PC-3 (cell line): ENCODE measurements at regions not wholly inside any gene's neighbourhood (a gene's known extent, or its start where the extent isn't known, plus 50 kb on each side); places are given as distances from the start of the nearest gene placed in this dataset.

ENCODE experiments used
- ATAC-seq: fragments of 200-7000 bp; cut with Tn5 transposase; 2 replicates; pipeline ENCODE4 v1.9.1; 2020; ENCODE audit warnings: mild to moderate bottlenecking, moderate library complexity
- BruUV-seq: library from RNA; stranded (reverse); fragments of 400-500 nt; replicated peaks from 2 replicates; lab custom pipeline; 2021; lab: Mats Ljungman, UMichigan
- CTCF ChIA-PET: fragments of 300-600 bp; sonication (Branson Sonifier 250); formaldehyde crosslinking; loops from one replicate; lab custom pipeline; 2022; ENCODE audit warnings: antibody characterized with exemption; lab: Charles Lee
- POLR2A ChIA-PET: fragments of 300-600 bp; sonication (Branson Sonifier 250); formaldehyde crosslinking; loops from one replicate; lab custom pipeline; 2022; ENCODE audit warnings: antibody characterized with exemption; ENCODE audit not compliant: unreplicated experiment; lab: Charles Lee
- DNase-seq: peaks from one replicate; pipeline ENCODE4 v3.0.0-alpha.2; 2015
- H2AFZ ChIP-seq: fragments of 300-600 bp; sonication (generic); 2 replicates; pipeline ENCODE4 v1.6.0; 2016; ENCODE audit warnings: antibody characterized with exemption, low read length
- H3F3A ChIP-seq: fragments of 300-600 bp; sonication (generic); one replicate; pipeline ENCODE4 v1.6.0; 2017; ENCODE audit warnings: antibody characterized with exemption, low read length, control low read depth, mild to moderate bottlenecking; ENCODE audit not compliant: unreplicated experiment
- H3K27ac ChIP-seq: fragments of 300-600 bp; sonication (generic); 2 replicates; pipeline ENCODE4 v1.5.1; 2016; ENCODE audit warnings: mild to moderate bottlenecking, low read length
- H3K27me3 ChIP-seq: fragments of 300-600 bp; sonication (generic); 2 replicates; pipeline ENCODE4 v1.6.1; 2016; ENCODE audit warnings: low read length, mixed read lengths
- H3K36me3 ChIP-seq: fragments of 300-600 bp; sonication (generic); 2 replicates; pipeline ENCODE4 v1.6.1; 2016; ENCODE audit warnings: low read depth, mixed run types, low read length, mixed read lengths
- H3K4me1 ChIP-seq: fragments of 300-600 bp; sonication (generic); 2 replicates; pipeline ENCODE4 v1.5.1; 2016; ENCODE audit warnings: low read length; ENCODE audit not compliant: insufficient read depth
- H3K4me2 ChIP-seq: fragments of 300-600 bp; sonication (generic); 2 replicates; pipeline ENCODE4 v1.6.0; 2016; ENCODE audit warnings: low read length
- H3K4me3 ChIP-seq: fragments of 300-600 bp; sonication (generic); 2 replicates; pipeline ENCODE4 v1.5.1; 2016; ENCODE audit warnings: mild to moderate bottlenecking, low read length, mixed read lengths
- H3K79me2 ChIP-seq: fragments of 300-600 bp; sonication (generic); 2 replicates; pipeline ENCODE4 v1.6.1; 2017; ENCODE audit warnings: low read length, mixed read lengths
- H3K9ac ChIP-seq: fragments of 300-600 bp; sonication (generic); 2 replicates; pipeline ENCODE4 v1.6.0; 2016; ENCODE audit warnings: mild to moderate bottlenecking, low read length
- H3K9me2 ChIP-seq: fragments of 300-600 bp; sonication (generic); replicated peaks from 2 replicates; pipeline ENCODE4 v1.6.1; 2016; ENCODE audit warnings: mixed run types, low read length, mixed read lengths
- H3K9me3 ChIP-seq: fragments of 300-600 bp; sonication (generic); 2 replicates; pipeline ENCODE4 v1.6.1; 2016; ENCODE audit warnings: low read length, mixed read lengths
- H4K20me1 ChIP-seq: fragments of 300-600 bp; sonication (generic); 2 replicates; pipeline ENCODE4 v1.6.1; 2016; ENCODE audit warnings: low read length, mixed read lengths
- EZH2 ChIP-seq: fragments of 300-600 bp; sonication (generic); IDR thresholded peaks from one replicate; pipeline ENCODE4 v1.6.1; 2017; ENCODE audit warnings: antibody characterized with exemption, mild to moderate bottlenecking, low read length; ENCODE audit not compliant: unreplicated experiment
- EZH2phosphoT487 ChIP-seq: fragments of 300-600 bp; sonication (generic); IDR thresholded peaks from 2 replicates; pipeline ENCODE4 v1.6.1; 2018; ENCODE audit warnings: mild to moderate bottlenecking, antibody characterized with exemption, low read length, borderline replicate concordance
- intact Hi-C: fragments of 100-400 bp; cut with micrococcal nuclease; formaldehyde crosslinking; loops from 2 replicates; pipeline ENCODE4 v1.9.0; 2023
- TF ChIP-seq, protein P1 (sequence below): fragments of 300-600 bp; sonication (generic); conservative IDR thresholded peaks from 2 replicates; pipeline ENCODE4 v1.5.1; 2017; ENCODE audit warnings: antibody characterized with exemption, low read depth, mild to moderate bottlenecking, low read length

DNA sequence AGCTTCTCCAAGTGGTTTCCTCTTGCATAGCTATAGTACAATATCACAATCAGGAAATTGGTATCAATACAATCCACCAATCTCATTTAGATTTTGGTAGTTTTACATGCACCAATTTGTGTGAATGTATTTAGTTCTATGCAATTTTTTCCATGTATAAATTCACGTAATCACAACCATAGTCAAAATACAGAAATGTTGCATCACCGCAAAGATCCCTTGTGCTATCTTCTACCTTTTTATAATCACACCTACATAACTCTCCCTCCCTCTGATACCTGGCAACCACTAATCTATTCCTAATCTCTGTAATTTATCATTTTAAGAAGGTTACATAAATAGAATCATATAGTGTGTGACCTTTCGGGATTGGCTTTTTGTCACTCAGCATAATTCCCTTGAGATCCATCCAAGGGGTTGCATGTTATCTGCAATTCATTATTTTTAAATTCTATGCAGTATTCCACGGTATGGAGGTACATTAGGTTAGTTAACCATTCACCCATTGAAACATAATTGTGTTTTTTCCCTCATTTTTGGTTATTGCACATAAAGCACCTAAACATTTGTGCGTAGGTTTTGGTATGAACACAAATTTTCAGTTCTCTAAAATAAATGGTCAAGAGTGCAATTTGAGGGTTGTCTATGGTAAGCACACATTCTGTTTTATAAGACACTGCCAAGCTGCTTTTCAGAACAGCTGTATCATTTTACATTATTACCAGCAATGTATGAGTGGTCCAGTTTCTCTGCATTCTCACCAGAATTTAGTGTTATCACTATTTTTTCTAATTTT, 95.1 kb upstream of the SLC22A23 start:
- Histone ChIP-seq H3K4me3 (no peak overlapping the region), H3K27me3 (no peaks in the 10 kb centered on the region), H3K9ac (no peak overlapping the region), H3F3A (no peaks in the 10 kb centered on the region), H3K79me2 (no peaks in the 10 kb centered on the region), H3K9me3 (peaks cover 18% of the 10 kb centered on the region), H2AFZ (no peak overlapping the region), H3K4me2 (no peak overlapping the region), H3K4me1 (no peaks in the 10 kb centered on the region; the same call in 1 of the 2 replicates), H3K36me3 (0 out of 2 replicates have a peak, but pooled peaks cover 2% of the 10 kb centered on the region), H4K20me1 (no peaks in the 10 kb centered on the region), H3K9me2 (no peaks in the 10 kb centered on the region), H3K27ac (no peak overlapping the region)
- BruUV-seq: no TSS peak
- ATAC-seq: no peak
- ChIA-PET POLR2A (no interaction called here), CTCF (no interaction called here)
- intact Hi-C loops: no loop called here
- TF ChIP-seq EZH2phosphoT487: no peak
- TF ChIP-seq EZH2: no peak
- no peak for DNase-seq

DNA sequence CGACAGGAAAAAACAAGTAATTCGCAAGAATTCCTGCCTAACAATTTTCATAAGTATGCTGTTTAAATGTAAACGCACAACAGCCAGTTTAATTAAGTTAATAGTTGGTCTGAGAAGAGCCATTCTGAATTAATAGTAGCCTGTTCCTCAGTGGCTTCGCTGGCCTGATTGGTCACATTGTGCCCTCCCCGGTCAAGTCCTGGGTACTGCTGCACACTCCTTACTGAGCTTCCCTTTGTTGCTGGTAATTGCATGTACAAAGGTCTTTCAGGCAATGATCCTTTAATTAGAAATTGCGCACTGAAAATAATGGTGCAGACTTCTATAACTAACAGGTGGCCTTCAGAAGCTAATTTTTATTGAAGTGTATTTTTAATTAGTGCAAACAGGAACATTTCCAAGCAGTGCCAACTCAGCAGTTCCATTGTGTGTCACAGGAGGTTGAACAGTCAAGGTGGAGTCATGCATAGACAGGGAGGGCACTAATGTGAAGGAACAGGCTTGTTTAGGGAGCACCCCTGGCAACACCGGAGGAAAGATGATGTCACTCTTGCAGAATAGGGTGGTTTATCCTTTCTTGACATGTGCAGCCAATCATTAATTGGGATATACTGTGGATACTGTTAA, 92.6 kb upstream of the SLC22A23 start:
- no peak overlapping the region for H3K4me2 ChIP-seq
- no peaks in the 10 kb centered on the region for H3F3A ChIP-seq
- H3K9ac ChIP-seq: no peak overlapping the region
- peak; percentile 40; the same call in 1 of the 2 replicates for ATAC-seq
- no peaks in the 10 kb centered on the region for H4K20me1 ChIP-seq
- no peak overlapping the region for H3K4me3 ChIP-seq
- intact Hi-C loops: no loop called here
- POLR2A ChIA-PET: no interaction called here
- no peak for TF ChIP-seq EZH2
- peaks cover 18% of the 10 kb centered on the region for H3K9me3 ChIP-seq
- no peaks in the 10 kb centered on the region for H3K79me2 ChIP-seq
- peak; percentile 50 for DNase-seq
- H3K27ac ChIP-seq: no peak overlapping the region
- no TSS peak for BruUV-seq
- H3K9me2 ChIP-seq: no peaks in the 10 kb centered on the region
- H2AFZ ChIP-seq: no peak overlapping the region
- H3K27me3 ChIP-seq: no peaks in the 10 kb centered on the region
- H3K36me3 ChIP-seq: 0 out of 2 replicates have a peak, but pooled peaks cover 2% of the 10 kb centered on the region
- CTCF ChIA-PET: no interaction called here
- peaks cover 12% of the 10 kb centered on the region for H3K4me1 ChIP-seq

DNA sequence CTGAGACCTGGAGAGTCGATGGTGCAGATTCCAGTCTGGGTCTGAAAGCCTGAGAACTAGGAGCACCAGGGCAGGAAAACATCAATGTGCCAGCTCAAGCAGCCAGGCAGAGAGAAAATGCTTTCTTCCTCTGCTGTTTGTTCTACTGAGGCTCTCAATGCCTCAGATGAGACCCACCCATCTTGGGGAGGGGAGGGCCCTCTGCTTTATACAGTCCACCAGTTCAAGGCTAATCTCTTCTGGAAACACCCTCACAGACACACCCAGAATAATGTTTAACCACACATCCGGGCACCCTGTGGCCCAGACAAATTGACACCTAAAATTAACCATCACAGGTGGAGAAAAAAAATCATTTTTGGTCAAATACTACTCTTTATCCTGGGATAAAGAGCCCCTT, 89.3 kb upstream of the SLC22A23 start:
- CTCF ChIA-PET: no interaction called here
- H4K20me1 ChIP-seq: no peaks in the 10 kb centered on the region
- DNase-seq: no peak

More for the DNA sequence above, 89.3 kb upstream of the SLC22A23 start:
- H3K4me1 ChIP-seq: peaks cover 12% of the 10 kb centered on the region
- H3K9me3 ChIP-seq: no peaks in the 10 kb centered on the region
- no peaks in the 10 kb centered on the region for H3K79me2 ChIP-seq
- no peak overlapping the region for H3K4me2 ChIP-seq
- H3K4me3 ChIP-seq: no peak overlapping the region
- no peak overlapping the region for H2AFZ ChIP-seq
- H3K27me3 ChIP-seq: no peaks in the 10 kb centered on the region
- no peaks in the 10 kb centered on the region for H3K36me3 ChIP-seq
- POLR2A ChIA-PET: no interaction called here
- no peaks in the 10 kb centered on the region for H3F3A ChIP-seq
- no peaks in the 10 kb centered on the region for H3K9me2 ChIP-seq
- TF ChIP-seq EZH2 (no peak), EZH2phosphoT487 (no peak)
- TF ChIP-seq, protein P1, sequence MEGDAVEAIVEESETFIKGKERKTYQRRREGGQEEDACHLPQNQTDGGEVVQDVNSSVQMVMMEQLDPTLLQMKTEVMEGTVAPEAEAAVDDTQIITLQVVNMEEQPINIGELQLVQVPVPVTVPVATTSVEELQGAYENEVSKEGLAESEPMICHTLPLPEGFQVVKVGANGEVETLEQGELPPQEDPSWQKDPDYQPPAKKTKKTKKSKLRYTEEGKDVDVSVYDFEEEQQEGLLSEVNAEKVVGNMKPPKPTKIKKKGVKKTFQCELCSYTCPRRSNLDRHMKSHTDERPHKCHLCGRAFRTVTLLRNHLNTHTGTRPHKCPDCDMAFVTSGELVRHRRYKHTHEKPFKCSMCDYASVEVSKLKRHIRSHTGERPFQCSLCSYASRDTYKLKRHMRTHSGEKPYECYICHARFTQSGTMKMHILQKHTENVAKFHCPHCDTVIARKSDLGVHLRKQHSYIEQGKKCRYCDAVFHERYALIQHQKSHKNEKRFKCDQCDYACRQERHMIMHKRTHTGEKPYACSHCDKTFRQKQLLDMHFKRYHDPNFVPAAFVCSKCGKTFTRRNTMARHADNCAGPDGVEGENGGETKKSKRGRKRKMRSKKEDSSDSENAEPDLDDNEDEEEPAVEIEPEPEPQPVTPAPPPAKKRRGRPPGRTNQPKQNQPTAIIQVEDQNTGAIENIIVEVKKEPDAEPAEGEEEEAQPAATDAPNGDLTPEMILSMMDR: no peak
- H3K27ac ChIP-seq: no peak overlapping the region
- BruUV-seq: no TSS peak
- H3K9ac ChIP-seq: no peak overlapping the region
- ATAC-seq: no peak
- intact Hi-C loops: no loop called here
